ENCODE measurements at regions not wholly inside any gene's neighbourhood (a gene's known extent, or its start where the extent isn't known, plus 50 kb on each side); places are given as distances from the start of the nearest gene placed in this dataset.

DNA sequence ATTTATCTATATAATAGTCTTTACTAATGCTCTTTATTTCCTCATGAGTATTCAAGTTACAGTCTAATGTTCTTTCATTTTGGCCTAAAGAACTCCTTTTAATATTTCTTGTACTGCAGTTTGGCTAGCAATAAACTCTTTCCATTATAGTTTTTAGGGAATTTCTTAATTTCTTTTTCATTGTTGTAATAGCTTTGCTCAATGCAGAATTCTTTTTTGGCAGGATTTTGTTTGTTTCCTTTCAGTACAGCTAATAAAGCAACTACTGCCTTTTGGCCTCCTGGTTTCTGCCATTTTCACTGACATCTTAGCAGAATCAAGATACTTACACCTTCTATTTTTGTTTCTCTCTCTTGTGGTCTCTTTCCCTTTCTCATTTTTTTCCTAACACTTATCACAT, 390.4 kb upstream of the RGPD4 start:
- TF ChIP-seq, protein P1, sequence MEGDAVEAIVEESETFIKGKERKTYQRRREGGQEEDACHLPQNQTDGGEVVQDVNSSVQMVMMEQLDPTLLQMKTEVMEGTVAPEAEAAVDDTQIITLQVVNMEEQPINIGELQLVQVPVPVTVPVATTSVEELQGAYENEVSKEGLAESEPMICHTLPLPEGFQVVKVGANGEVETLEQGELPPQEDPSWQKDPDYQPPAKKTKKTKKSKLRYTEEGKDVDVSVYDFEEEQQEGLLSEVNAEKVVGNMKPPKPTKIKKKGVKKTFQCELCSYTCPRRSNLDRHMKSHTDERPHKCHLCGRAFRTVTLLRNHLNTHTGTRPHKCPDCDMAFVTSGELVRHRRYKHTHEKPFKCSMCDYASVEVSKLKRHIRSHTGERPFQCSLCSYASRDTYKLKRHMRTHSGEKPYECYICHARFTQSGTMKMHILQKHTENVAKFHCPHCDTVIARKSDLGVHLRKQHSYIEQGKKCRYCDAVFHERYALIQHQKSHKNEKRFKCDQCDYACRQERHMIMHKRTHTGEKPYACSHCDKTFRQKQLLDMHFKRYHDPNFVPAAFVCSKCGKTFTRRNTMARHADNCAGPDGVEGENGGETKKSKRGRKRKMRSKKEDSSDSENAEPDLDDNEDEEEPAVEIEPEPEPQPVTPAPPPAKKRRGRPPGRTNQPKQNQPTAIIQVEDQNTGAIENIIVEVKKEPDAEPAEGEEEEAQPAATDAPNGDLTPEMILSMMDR (IDR thresholded peaks at IDR 0.05; ENCODE audit: insufficient read depth, low read depth, low read length, missing control alignments) = no peak

DNA sequence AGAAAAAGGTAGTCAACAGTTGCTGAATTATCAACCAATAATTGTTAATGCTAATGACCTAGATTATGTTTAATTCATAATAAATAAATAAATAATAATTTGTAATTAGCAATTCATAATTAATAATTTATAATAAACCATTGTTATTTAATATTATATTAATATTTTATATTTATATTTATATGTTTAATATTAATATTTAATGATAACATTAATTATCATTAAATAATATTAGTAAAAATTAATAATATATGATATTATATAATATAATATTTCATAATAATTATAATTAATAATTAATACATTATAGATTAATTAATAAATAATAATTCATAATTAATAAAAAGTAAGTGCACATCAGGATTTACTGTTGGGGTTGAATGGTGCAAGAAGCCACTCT, 389.4 kb upstream of the RGPD4 start:
- DNase-seq (ENCODE audit: low read depth) = no peak
- H3K4me3 ChIP-seq (ENCODE audit: low read depth, low read length) = no peak overlapping the region
- TF ChIP-seq, protein P1 (IDR thresholded peaks at IDR 0.05; ENCODE audit: insufficient read depth, low read depth, low read length, missing control alignments) = no peak

More for the DNA sequence above, 390.4 kb upstream of the RGPD4 start:
- H3K4me3 ChIP-seq (ENCODE audit: low read depth, low read length) = no peak overlapping the region
- DNase-seq (ENCODE audit: low read depth) = no peak

DNA sequence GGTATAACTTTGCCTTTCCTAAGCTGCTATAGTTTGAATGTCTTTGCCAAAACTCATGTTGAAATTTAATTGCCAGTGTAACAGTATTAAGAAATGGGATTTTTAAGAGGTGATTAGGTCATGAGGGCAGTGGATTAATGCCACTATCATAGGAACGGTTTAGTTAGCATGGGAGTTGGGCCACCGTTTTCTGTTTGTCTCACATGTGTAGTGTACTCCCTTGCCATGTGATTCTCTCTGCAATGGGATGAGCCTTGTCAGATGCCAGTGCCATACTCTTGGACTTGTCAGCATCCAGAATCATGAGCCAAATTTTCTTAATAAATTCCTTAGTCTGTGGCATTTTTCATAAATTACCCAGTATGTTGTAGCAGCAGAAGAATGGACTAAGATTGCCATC, 388.9 kb upstream of the RGPD4 start:
- no peak overlapping the region for H3K4me3 ChIP-seq (ENCODE audit: low read depth, low read length)
- TF ChIP-seq, protein P1 (IDR thresholded peaks at IDR 0.05; ENCODE audit: insufficient read depth, low read depth, low read length, missing control alignments) = no peak
- DNase-seq (ENCODE audit: low read depth) = no peak

DNA sequence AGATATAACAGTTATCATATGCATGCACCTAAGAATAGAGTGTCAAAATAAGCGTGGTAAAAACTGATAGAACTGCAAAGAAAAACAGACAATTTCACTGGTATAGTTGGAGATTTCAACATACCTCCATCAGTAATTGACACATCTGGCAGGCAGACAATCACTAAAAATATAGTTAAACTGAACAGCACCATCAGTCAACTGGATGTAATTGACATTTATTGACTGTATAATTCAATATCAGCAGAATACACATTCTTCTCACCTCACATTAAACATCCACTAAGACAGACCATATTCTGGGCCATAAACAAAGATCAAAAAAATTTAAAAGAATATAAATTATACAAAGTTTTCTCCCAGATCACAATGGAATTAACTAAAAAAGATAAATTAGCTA, 378.5 kb upstream of the RGPD4 start:
- DNase-seq (ENCODE audit: low read depth) = no peak
- TF ChIP-seq, protein P1 (IDR thresholded peaks at IDR 0.05; ENCODE audit: insufficient read depth, low read depth, low read length, missing control alignments) = no peak
- H3K4me3 ChIP-seq (ENCODE audit: low read depth, low read length) = no peak overlapping the region

DNA sequence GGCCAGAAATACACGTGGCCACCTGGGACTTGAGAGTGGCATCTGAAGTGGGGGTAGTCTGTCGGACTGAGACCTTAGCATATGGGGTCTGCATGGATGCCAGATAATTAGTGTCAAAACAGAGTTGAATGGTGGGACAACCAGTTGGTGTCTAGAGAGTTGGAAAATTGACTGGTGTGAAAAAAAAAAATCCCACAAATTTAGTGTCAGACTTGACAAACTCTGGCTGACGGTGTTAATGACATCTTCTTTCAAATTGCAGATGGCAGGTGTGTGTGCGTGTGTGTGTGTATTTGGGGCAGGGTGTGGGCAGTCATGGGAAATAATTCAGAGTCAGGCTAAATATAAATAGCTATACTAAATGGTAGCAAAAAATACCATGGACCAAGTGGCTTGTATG, 365.4 kb upstream of the RGPD4 start:
- H3K4me3 ChIP-seq (ENCODE audit: low read depth, low read length) = no peak overlapping the region
- TF ChIP-seq, protein P1 (IDR thresholded peaks at IDR 0.05; ENCODE audit: insufficient read depth, low read depth, low read length, missing control alignments) = no peak
- no peak for DNase-seq (ENCODE audit: low read depth)

DNA sequence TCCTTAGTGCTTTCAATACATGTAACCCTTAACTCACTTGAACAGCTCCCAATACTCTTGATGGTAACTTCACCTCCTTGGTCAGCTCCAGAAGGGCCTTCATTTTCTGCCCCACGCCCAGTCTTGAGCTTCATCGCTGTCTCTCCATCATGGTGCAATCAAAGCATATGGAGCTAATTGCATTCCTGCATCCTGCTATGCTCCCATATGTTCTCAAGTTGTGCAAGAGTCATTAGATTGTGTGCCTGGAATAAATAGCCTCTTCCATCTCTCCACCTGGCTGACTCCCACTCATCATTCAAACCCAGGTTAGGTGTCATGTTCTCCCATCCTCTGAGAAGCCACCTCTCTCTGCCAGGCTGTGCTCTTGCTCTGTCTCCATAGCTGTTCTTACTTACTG, 364.5 kb upstream of the RGPD4 start:
- DNase-seq (ENCODE audit: low read depth) = no peak
- TF ChIP-seq, protein P1 (IDR thresholded peaks at IDR 0.05; ENCODE audit: insufficient read depth, low read depth, low read length, missing control alignments) = no peak
- no peak overlapping the region for H3K4me3 ChIP-seq (ENCODE audit: low read depth, low read length)

DNA sequence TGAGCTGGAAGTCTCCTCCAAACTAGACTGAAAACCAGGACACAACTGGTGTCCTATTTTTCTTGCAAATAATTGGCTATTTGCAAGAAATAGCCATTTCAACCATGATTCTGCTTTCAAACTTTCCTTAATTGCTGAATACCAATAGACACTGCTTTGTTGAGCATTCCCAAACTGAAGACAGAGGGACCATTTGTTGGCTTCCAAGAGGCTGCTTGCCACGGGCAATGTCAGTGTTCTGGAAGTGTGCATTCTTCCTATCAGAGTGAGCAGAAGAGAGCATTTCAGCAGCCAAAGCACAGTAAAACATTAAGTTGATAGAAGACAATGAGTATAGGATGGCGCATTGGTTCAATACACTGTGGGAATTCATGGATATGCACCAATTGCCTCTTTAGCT, 360.5 kb upstream of the RGPD4 start:
- no peak for DNase-seq (ENCODE audit: low read depth)
- no peak overlapping the region for H3K4me3 ChIP-seq (ENCODE audit: low read depth, low read length)
- TF ChIP-seq, protein P1 (IDR thresholded peaks at IDR 0.05; ENCODE audit: insufficient read depth, low read depth, low read length, missing control alignments) = no peak

Data from GM12865 (cell line).